HG03139 (cell line): ENCODE measurements at regions not wholly inside any gene's neighbourhood (a gene's known extent, or its start where the extent isn't known, plus 50 kb on each side); places are given as distances from the start of the nearest gene placed in this dataset.

Source experiments
- ATAC-seq: cut with Tn5 transposase; IDR thresholded peaks from one replicate; pipeline ENCODE4 v1.9.1; 2021; ENCODE audit not compliant: unreplicated experiment

DNA sequence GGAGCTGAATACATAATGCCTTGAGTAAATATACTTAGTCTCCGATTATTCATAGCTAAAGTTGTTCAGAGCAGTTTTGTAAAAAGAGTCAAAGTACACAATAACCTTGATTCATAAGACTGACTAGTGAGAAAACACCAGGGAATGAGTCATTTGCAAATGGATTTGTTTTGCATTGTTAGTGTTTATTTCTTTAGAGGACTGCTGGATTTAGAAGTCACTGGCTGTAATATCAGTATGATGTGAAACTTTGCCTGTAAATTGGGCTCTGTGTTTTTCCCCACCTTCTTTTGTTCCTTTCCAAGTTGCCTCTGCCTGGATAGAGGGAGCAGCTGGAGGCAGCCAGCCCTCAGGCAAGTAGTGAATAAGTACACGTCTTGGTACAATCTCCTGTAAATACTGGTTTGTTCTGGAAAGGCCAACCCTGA, 474.7 kb downstream of the NUF2 start:
- ATAC-seq: no peak

- ATAC-seq: no peak
Measured at GRCh38 chr1:163797816-163798215, 476.1 kb downstream of the NUF2 start.

DNA sequence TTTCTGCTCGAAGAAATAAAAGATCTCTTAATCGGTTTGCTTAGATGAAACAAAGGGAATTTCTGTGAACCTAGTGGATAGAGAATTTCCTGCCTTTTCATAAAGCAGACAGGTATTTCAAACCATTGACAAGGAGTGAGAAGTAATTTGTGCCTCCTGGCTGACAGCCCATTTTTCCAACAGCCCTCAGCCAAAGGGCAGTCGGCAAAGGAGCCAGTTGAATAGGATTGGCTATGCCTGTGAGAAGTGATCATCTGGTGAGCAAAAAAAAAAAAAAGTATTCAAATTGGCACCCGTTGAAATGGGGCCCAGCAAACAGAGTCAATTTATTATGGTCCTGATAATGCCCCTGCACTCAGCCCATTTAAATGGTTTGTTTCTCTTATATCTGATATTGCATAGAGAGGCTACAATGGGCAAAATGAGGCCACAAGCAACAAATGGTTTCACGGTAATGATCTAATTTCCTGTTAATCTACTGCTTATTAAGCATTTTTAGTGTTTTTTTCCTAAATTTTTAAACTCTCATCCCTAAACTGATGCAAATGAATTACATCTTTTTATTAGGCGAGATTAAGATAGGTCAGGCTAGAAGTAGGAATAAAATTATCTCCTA, 477.5 kb downstream of the NUF2 start:
- no peak for ATAC-seq

DNA sequence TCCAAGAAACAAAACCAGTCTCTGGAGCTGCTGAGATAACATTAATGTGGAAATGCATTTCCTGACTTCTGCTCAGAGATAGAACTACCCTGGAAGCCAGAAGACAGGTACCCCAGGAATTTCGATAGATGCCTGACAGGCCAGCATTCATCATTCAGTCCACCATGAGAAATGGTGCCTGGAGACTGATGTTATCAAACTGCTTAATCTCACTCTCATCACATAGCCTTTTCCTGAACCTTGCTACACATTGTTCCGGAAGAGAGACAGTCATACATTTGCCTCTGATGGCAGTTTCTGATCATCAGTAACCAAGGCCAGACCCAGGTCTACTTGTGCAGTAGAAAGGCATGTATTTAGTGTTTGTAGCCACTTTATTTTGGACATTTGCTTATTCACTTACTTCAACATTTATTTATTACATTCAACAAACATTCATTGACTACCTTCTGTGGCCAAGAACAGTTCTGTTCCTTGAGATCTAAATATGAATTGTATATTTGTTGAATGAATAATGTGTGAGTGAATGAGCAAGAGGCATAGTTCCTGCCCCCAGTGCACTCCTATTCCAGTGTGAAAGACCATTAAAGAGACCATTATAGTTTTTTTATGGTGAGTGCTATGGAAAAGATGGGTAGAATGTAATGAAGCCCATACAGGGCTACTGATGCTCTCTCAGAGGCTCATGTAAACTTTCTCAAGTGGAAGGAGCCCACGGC, 485.7 kb downstream of the NUF2 start:
- no peak for ATAC-seq

DNA sequence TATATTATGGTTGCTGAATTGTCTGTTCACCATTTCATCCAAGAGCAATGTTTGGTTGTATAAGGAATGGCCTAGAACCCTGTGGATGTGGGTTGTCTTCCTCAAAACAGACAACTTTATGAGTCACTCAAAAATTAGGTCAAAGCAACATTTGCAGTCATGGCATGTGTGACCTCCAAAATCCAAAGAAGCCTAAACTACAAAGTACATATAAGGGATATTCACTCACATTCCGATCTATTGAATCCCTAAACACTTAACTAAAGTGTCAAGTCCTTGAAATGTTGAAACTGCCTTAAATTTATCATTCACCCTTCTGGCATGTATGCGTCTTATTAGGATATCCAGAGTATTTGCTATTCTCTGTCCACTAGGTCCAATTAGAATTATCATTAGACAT, 491.5 kb downstream of the NUF2 start:
- no peak for ATAC-seq

- ATAC-seq: no peak
Measured at GRCh38 chr1:163820226-163820625, 498.5 kb downstream of the NUF2 start.

GRCh38 chr1:163820766-163821165, 499.0 kb downstream of the NUF2 start:
- no peak for ATAC-seq

GRCh38 chr1:163821679-163822078, 499.9 kb downstream of the NUF2 start:
- no peak for ATAC-seq

- no peak for ATAC-seq
Measured at GRCh38 chr1:163823017-163823416, 501.3 kb downstream of the NUF2 start.

GRCh38 chr1:163824006-163824405, 502.3 kb downstream of the NUF2 start:
- no peak for ATAC-seq

DNA sequence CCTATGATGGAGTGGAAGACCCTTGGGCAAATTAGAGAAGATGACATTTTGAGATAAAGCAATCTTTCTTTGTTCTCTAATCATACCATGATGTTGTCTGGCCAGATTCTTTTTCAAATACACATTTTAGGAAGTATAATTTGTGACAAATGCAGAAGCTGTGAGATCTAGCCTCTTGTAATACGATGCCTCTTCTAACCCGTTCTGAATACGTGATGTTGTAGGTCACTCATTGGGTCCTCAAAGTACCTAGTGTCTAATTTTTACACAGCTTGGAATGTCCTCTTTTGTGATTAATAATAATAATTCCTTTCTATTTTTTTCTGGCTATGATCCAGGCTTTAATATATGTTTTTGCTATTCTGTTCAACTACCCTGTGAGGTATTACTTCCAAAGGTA, 502.7 kb downstream of the NUF2 start:
- no peak for ATAC-seq

DNA sequence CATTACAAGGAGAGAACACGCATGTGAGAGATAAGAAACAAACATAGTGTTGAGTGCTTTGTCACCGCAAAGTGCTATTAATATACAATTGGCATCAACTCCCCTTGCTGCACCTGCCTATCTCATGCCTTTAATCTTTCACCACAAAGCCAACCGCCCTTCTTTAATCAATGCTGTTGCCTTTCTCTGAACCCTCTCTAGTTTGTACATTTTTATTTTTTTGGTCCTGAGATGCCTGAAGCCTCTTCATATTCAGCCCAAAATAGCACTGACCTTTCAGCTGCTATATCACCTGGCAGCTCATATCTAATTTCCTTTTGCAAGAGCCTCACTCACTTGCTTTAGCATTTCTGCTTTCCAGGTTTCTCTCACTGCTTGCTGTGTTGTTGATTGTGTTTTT, 504.7 kb downstream of the NUF2 start:
- ATAC-seq: no peak

DNA sequence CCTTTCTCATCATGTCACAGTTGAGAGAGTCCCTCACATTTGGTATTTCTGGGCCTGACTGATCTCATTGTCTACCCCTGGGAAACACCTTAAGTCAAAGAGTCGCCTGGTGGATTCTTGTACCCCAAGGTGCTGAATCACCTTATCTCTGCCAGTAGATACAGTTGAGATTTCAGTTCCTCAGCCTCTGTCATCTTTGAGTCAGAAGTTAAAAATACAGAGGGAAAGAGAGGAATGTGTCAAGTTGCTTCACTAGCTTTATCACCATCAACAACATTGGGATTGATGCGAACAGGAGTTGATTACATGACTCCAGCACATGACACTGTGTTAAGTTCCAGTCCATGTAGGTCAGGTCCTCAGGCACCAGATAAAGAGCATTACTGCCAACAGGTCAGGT, 513.0 kb downstream of the NUF2 start:
- ATAC-seq: no peak

GRCh38 chr1:163836481-163836880, 514.7 kb downstream of the NUF2 start:
- ATAC-seq: no peak

GRCh38 chr1:163837206-163837605, 515.5 kb downstream of the NUF2 start:
- ATAC-seq: no peak

- no peak for ATAC-seq
Measured at GRCh38 chr1:163842571-163842970, 520.8 kb downstream of the NUF2 start.

GRCh38 chr1:163844459-163844858, 522.7 kb downstream of the NUF2 start:
- no peak for ATAC-seq

- no peak for ATAC-seq
Measured at GRCh38 chr1:163845279-163845678, 523.5 kb downstream of the NUF2 start.

DNA sequence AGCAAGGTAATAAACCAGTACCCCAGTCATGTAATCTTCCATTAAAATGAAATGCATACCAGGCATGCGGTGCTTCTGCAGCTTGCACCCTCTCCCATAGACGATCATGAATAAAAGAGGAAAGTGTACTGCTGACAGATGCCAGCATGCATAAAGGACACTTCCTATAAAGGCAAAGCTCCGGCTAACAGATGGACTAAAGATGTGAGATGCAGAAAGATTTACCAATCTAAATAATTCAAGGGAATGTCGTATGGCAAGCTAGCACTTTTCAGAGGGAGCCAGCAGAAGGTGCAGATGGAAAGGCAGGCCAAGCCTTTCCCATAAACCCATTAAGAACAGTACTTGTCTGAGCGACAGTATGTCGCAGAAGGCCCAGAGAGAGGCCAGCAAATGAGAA, 542.0 kb downstream of the NUF2 start:
- ATAC-seq: no peak

GRCh38 chr1:163864207-163864606, 542.5 kb downstream of the NUF2 start:
- no peak for ATAC-seq

DNA sequence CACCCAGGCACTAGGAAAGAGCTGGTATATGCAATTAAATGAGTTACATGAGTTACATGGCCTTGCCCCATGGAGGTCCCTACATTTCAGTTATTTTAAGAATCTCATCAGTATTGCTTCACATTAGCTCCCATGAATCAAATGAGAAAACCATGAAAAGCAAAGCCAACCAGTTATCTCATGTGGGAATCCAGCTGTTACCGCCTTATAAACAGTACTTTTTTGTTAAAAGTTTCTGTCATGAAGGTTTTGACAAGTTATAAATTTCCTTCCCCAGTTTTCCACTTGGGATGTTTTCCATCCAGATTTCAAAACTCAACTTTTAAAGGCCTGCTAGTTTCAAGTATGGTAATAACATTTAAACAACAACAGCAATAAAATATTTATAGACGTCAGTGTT, 544.8 kb downstream of the NUF2 start:
- ATAC-seq: no peak

DNA sequence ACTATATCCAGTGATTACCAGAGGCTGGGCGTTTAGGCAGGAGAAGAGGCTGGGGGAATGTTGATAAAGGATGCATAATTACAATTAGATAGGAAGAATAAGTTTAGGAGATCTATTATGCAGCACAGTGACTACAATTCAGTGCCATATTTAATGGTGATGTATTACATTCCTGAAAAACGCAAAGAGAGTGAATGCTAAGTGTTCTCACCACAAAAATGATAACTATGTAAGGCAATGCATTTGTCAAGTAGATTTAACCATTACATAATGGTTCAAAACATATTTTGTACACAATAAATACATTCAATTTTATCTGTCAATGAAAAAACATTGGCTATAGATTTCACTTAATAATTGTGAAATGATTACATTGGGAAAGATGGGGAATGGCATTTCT, 548.9 kb downstream of the NUF2 start:
- no peak for ATAC-seq

DNA sequence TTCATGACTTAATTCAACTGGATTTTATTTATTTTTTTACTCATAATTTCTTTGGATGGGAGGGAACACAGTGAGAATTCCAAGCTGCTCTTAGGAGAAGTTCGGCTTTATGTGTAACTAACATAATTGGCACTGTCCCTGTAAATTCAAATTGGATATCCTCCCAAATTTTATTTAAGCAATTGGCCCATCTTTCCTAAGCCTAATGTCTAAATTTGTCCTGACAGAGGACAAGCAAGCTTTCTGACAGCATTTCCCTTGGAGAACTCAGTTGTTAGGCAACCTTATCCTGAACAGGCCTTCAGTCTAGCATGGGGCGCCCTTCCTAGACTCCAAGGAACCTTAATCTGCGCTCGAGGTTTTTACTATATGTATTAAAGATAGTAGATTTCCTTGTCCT, 550.3 kb downstream of the NUF2 start:
- no peak for ATAC-seq
